Smooth muscle cell (in vitro differentiated cells): ENCODE measurements at regions not wholly inside any gene's neighbourhood (a gene's known extent, or its start where the extent isn't known, plus 50 kb on each side); places are given as distances from the start of the nearest gene placed in this dataset.

Source experiments
- DNase-seq: peaks from one replicate; lab custom pipeline; 2025; ENCODE audit not compliant: unreplicated experiment; lab: John Stamatoyannopoulos, UW
- H2AFZ ChIP-seq: fragments of 200-600 bp; sonication (generic); 2 replicates; pipeline ENCODE4 v1.6.0; 2016; ENCODE audit warnings: antibody characterized with exemption, low read depth, mild to moderate bottlenecking
- H3F3A ChIP-seq: fragments of 200-600 bp; sonication (generic); 2 replicates; pipeline ENCODE4 v1.6.0; 2017; ENCODE audit warnings: antibody characterized with exemption, low read depth
- H3K27ac ChIP-seq: fragments of 200-600 bp; sonication (generic); 2 replicates; pipeline ENCODE4 v1.5.1; 2016; ENCODE audit warnings: low read depth, mild to moderate bottlenecking
- H3K27me3 ChIP-seq: fragments of 200-600 bp; sonication (generic); 2 replicates; pipeline ENCODE4 v1.6.1; 2016; ENCODE audit warnings: low read depth, mild to moderate bottlenecking
- H3K36me3 ChIP-seq: fragments of 200-600 bp; sonication (generic); 2 replicates; pipeline ENCODE4 v1.5.1; 2016; ENCODE audit warnings: low read depth
- H3K4me1 ChIP-seq: fragments of 200-600 bp; sonication (generic); 2 replicates; pipeline ENCODE4 v1.5.1; 2016; ENCODE audit warnings: low read depth
- H3K4me2 ChIP-seq: fragments of 200-600 bp; sonication (generic); 2 replicates; pipeline ENCODE4 v1.6.0; 2016; ENCODE audit warnings: mild to moderate bottlenecking
- H3K4me3 ChIP-seq: fragments of 200-600 bp; sonication (generic); 2 replicates; pipeline ENCODE4 v1.5.1; 2016; ENCODE audit warnings: mild to moderate bottlenecking
- H3K79me2 ChIP-seq: fragments of 200-600 bp; sonication (generic); 2 replicates; pipeline ENCODE4 v1.6.0; 2016; ENCODE audit warnings: low read depth, mild to moderate bottlenecking
- H3K9ac ChIP-seq: fragments of 200-600 bp; sonication (generic); 2 replicates; pipeline ENCODE4 v1.6.0; 2016; ENCODE audit warnings: low read depth
- H3K9me3 ChIP-seq: fragments of 200-600 bp; sonication (generic); replicated peaks from 2 replicates; pipeline ENCODE4 v1.5.1; 2016; ENCODE audit warnings: low read depth
- H4K20me1 ChIP-seq: fragments of 200-600 bp; sonication (generic); 2 replicates; pipeline ENCODE4 v1.6.0; 2016; ENCODE audit warnings: low read depth
- WGBS: methylation state at CpG from one replicate; pipeline ENCODE4 v1.1.7; 2016; ENCODE audit warnings: low lambda C conversion rate; 5-methylcytosine and 5-hydroxymethylcytosine counted together
- TF ChIP-seq, protein P1 (sequence below): fragments of 200-600 bp; sonication (generic); IDR thresholded peaks from 2 replicates; pipeline ENCODE4 v1.5.1; 2017; ENCODE audit warnings: borderline replicate concordance, mild to moderate bottlenecking, antibody characterized with exemption; ENCODE audit not compliant: insufficient read depth, poor library complexity, severe bottlenecking

GRCh38 chr10:29760138-29760900 is 125.5 kb upstream of the SVIL start:
- no peaks in the 10 kb centered on the region for H3K36me3 ChIP-seq
- WGBS: 74% methylated on average over 4 of the region's 4 CpGs
- H3F3A ChIP-seq: peaks cover 7% of the 10 kb centered on the region
- no peak overlapping the region for H3K4me3 ChIP-seq
- no peak overlapping the region for H3K27ac ChIP-seq
- no peak overlapping the region for H3K9ac ChIP-seq
- no peaks in the 10 kb centered on the region for H3K9me3 ChIP-seq
- H4K20me1 ChIP-seq: no peaks in the 10 kb centered on the region
- no peaks in the 10 kb centered on the region for H3K79me2 ChIP-seq
- no peak for DNase-seq
- no peaks in the 10 kb centered on the region for H3K27me3 ChIP-seq
- TF ChIP-seq, protein P1, sequence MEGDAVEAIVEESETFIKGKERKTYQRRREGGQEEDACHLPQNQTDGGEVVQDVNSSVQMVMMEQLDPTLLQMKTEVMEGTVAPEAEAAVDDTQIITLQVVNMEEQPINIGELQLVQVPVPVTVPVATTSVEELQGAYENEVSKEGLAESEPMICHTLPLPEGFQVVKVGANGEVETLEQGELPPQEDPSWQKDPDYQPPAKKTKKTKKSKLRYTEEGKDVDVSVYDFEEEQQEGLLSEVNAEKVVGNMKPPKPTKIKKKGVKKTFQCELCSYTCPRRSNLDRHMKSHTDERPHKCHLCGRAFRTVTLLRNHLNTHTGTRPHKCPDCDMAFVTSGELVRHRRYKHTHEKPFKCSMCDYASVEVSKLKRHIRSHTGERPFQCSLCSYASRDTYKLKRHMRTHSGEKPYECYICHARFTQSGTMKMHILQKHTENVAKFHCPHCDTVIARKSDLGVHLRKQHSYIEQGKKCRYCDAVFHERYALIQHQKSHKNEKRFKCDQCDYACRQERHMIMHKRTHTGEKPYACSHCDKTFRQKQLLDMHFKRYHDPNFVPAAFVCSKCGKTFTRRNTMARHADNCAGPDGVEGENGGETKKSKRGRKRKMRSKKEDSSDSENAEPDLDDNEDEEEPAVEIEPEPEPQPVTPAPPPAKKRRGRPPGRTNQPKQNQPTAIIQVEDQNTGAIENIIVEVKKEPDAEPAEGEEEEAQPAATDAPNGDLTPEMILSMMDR: no peak
- H2AFZ ChIP-seq: no peak overlapping the region
- H3K4me1 ChIP-seq: no peaks in the 10 kb centered on the region
- H3K4me2 ChIP-seq: no peak overlapping the region

DNA sequence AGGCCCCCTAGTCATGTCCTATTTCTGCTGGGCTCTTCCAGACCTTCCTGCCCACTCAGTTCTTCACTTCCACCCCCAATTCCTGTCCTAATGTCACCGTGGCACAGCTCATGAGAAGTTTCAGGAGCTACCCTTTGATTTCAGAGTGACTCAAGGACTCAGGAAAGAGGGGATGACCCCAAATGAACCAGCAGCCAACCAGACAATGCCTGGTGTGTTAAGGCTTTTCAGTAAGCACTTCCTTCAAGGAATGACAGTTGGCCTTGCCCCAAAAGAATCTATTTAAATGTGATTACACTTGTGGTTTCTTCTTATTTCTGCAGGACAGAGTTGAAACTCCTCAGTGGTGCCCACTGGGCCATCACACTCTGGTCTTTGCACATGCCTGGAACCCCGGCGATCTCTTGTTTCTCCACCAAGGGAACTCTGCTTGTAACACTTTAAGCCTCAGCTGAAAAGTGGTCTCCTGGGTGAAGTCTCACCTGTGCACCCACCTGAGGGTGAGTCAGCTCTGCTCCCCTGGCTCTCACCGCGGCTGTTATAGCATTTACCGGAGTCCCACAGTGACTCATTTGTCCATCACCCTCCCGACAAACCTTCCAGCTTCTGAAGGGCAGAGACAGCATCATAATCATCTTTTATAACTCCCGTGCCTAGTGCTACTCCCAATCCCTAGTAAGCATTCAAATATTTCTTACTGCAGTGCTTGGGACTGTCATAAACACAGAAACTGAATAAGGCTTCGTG is 123.0 kb upstream of the SVIL start:
- no peaks in the 10 kb centered on the region for H3K4me1 ChIP-seq
- peak overlapping the region; percentile 75 for H3K27ac ChIP-seq
- H3K9ac ChIP-seq: peak overlapping the region; percentile 6
- H3K36me3 ChIP-seq: no peaks in the 10 kb centered on the region
- H3K4me2 ChIP-seq: no peak overlapping the region
- H3K27me3 ChIP-seq: peaks cover under 1% of the 10 kb centered on the region
- no peak overlapping the region for H3K4me3 ChIP-seq
- no peaks in the 10 kb centered on the region for H4K20me1 ChIP-seq
- no peak overlapping the region for H2AFZ ChIP-seq
- DNase-seq: no peak
- peaks cover 7% of the 10 kb centered on the region for H3F3A ChIP-seq
- no peaks in the 10 kb centered on the region for H3K9me3 ChIP-seq
- no peaks in the 10 kb centered on the region for H3K79me2 ChIP-seq
- TF ChIP-seq, protein P1: no peak
- 42% methylated on average over 9 of the region's 9 CpGs for WGBS

DNA sequence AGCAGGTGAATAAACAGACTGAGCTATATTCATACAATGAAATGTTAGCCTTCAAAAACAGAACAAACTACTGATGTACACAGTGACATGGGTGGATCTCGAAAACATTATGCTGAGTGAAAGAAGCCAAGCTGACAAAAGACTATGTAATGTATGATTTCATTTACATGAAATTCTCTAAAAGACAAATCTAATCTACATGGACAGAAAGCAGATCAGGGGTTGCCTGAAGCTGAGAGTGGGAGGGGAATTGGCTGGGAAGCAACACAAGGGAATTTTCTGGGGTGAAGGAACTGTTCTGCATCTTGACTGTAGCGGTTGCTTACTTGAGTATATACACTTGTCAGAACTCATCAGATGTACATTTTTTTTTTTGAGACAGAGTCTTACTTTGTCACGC is 121.7 kb upstream of the SVIL start:
- H2AFZ ChIP-seq: no peak overlapping the region

More for the DNA sequence above, 121.7 kb upstream of the SVIL start:
- Histone ChIP-seq H3K79me2 (no peaks in the 10 kb centered on the region), H3K27me3 (peaks cover 13% of the 10 kb centered on the region), H3K36me3 (no peaks in the 10 kb centered on the region), H3F3A (peaks cover 7% of the 10 kb centered on the region), H3K9me3 (no peaks in the 10 kb centered on the region), H3K27ac (no peak overlapping the region), H3K4me2 (no peak overlapping the region), H3K9ac (no peak overlapping the region), H3K4me3 (no peak overlapping the region), H3K4me1 (no peaks in the 10 kb centered on the region), H4K20me1 (no peaks in the 10 kb centered on the region)
- TF ChIP-seq, protein P1: no peak
- DNase-seq: no peak
- WGBS: 87% methylated on average over 3 of the region's 3 CpGs
